Gastroesophageal sphincter (tissue), 3 donors: ENCODE measurements at regions not wholly inside any gene's neighbourhood (a gene's known extent, or its start where the extent isn't known, plus 50 kb on each side); places are given as distances from the start of the nearest gene placed in this dataset.

Experiments
- CTCF ChIP-seq, 4 experiments: fragments of 200-600 bp in 2 of 4; fragments of 450-650 bp in 2 of 4; sonication (generic) in 1 of 4; IDR thresholded peaks; one replicate each; pipeline ENCODE4 v1.5.1; 2017 to 2019; ENCODE audit warnings: antibody characterized with exemption in 4 of 4, mild to moderate bottlenecking in 2 of 4, moderate library complexity in 2 of 4
- EP300 ChIP-seq: sonication (generic); formaldehyde crosslinking; IDR thresholded peaks from one replicate; pipeline ENCODE4 v1.6.1; 2017; ENCODE audit warnings: antibody characterized with exemption, mild to moderate bottlenecking
- POLR2A ChIP-seq, 2 donors: fragments of 450-650 bp; IDR thresholded peaks; one replicate each; pipeline ENCODE4 v1.6.1; 2017; ENCODE audit warnings: antibody characterized with exemption in 2 of 2, mild to moderate bottlenecking in 2 of 2, moderate library complexity in 1 of 2
- POLR2AphosphoS5 ChIP-seq: sonication (generic); formaldehyde crosslinking; IDR thresholded peaks from one replicate; pipeline ENCODE4 v1.6.1; 2017; ENCODE audit warnings: antibody characterized with exemption

GRCh38 chr18:10225300-10225699 lies 229.1 kb upstream of the APCDD1 start:
- TF ChIP-seq POLR2AphosphoS5 (no peak), POLR2A (IDR thresholded peaks at IDR 0.05) (no peak), EP300 (no peak), CTCF (IDR thresholded peaks at IDR 0.05) (no peak)
